22Rv1 (cell line): ENCODE measurements at regions not wholly inside any gene's neighbourhood (a gene's known extent, or its start where the extent isn't known, plus 50 kb on each side); places are given as distances from the start of the nearest gene placed in this dataset.

Source experiments
- CTCF ChIP-seq: fragments of 450-650 bp; IDR thresholded peaks from 2 replicates; pipeline ENCODE4 v1.5.1; 2017; ENCODE audit warnings: mild to moderate bottlenecking
- ZFX ChIP-seq: fragments of 450-650 bp; IDR thresholded peaks from 2 replicates; pipeline ENCODE4 v1.6.1; 2017; ENCODE audit warnings: antibody characterized with exemption, borderline replicate concordance

GRCh38 chr6:73888050-73888449 is 192.0 kb downstream of the CD109 start:
- no peak for TF ChIP-seq CTCF
- TF ChIP-seq ZFX = no peak
